HG03432 (cell line): ENCODE measurements at regions not wholly inside any gene's neighbourhood (a gene's known extent, or its start where the extent isn't known, plus 50 kb on each side); places are given as distances from the start of the nearest gene placed in this dataset.

ENCODE experiments used
- ATAC-seq: cut with Tn5 transposase; IDR thresholded peaks from one replicate; pipeline ENCODE4 v1.9.1; 2021; ENCODE audit warnings: mild to moderate bottlenecking, moderate library complexity; ENCODE audit not compliant: unreplicated experiment

GRCh38 chr10:128418819-128419218 lies 292.6 kb upstream of the MKI67 start:
- ATAC-seq: no peak

- no peak for ATAC-seq
Measured at GRCh38 chr10:128419466-128420019, 293.3 kb upstream of the MKI67 start.

- no peak for ATAC-seq
Measured at GRCh38 chr10:128420623-128421022, 294.4 kb upstream of the MKI67 start.

- no peak for ATAC-seq
Measured at GRCh38 chr10:128421371-128422160, 295.3 kb upstream of the MKI67 start.

- no peak for ATAC-seq
Measured at GRCh38 chr10:128422190-128422589, 296.0 kb upstream of the MKI67 start.

GRCh38 chr10:128422999-128423398 lies 296.8 kb upstream of the MKI67 start:
- no peak for ATAC-seq

GRCh38 chr10:128429321-128429720 lies 303.1 kb upstream of the MKI67 start:
- no peak for ATAC-seq

GRCh38 chr10:128429835-128430513 lies 303.8 kb upstream of the MKI67 start:
- ATAC-seq: no peak

- no peak for ATAC-seq
Measured at GRCh38 chr10:128431083-128431482, 304.9 kb upstream of the MKI67 start.

- no peak for ATAC-seq
Measured at GRCh38 chr10:128431506-128431905, 305.3 kb upstream of the MKI67 start.

GRCh38 chr10:128432011-128432410 lies 305.8 kb upstream of the MKI67 start:
- no peak for ATAC-seq

GRCh38 chr10:128432423-128432822 lies 306.2 kb upstream of the MKI67 start:
- ATAC-seq: no peak

- no peak for ATAC-seq
Measured at GRCh38 chr10:128435811-128436210, 309.6 kb upstream of the MKI67 start.

- no peak for ATAC-seq
Measured at GRCh38 chr10:128437786-128438345, 311.6 kb upstream of the MKI67 start.

- no peak for ATAC-seq
Measured at GRCh38 chr10:128438417-128439063, 312.3 kb upstream of the MKI67 start.

- no peak for ATAC-seq
Measured at GRCh38 chr10:128440513-128441160, 314.4 kb upstream of the MKI67 start.

GRCh38 chr10:128443925-128444518 lies 317.8 kb upstream of the MKI67 start:
- ATAC-seq: no peak

GRCh38 chr10:128448796-128449195 lies 322.6 kb upstream of the MKI67 start:
- ATAC-seq: no peak

GRCh38 chr10:128451879-128452278 lies 325.7 kb upstream of the MKI67 start:
- ATAC-seq: no peak

- no peak for ATAC-seq
Measured at GRCh38 chr10:128456271-128456670, 330.0 kb upstream of the MKI67 start.
